ENCODE measurements at regions not wholly inside any gene's neighbourhood (a gene's known extent, or its start where the extent isn't known, plus 50 kb on each side); places are given as distances from the start of the nearest gene placed in this dataset.

- no peak for TF ChIP-seq GATA3 (IDR thresholded peaks at IDR 0.05; ENCODE audit: low read depth, low read length)
- TF ChIP-seq GATA2 (IDR thresholded peaks at IDR 0.05; ENCODE audit: low read depth, low read length): no peak
Observed at GRCh38 chr12:125530876-125531275, 465.6 kb downstream of the AACS start.

All from SH-SY5Y (cell line).